Upper lobe of left lung (tissue), 4 donors: ENCODE measurements at regions not wholly inside any gene's neighbourhood (a gene's known extent, or its start where the extent isn't known, plus 50 kb on each side); places are given as distances from the start of the nearest gene placed in this dataset.

ENCODE experiments used
- POLR2A ChIP-seq, 4 donors: fragments of 450-650 bp; IDR thresholded peaks; one replicate each; pipeline ENCODE4 v1.5.1; 2016 to 2017; ENCODE audit warnings: antibody characterized with exemption in 4 of 4, mild to moderate bottlenecking in 2 of 4
- POLR2AphosphoS5 ChIP-seq, 2 donors: sonication (generic); formaldehyde crosslinking; IDR thresholded peaks; one replicate each; pipeline ENCODE4 v1.5.1; 2017; ENCODE audit warnings: antibody characterized with exemption in 2 of 2
- TF ChIP-seq, protein P1 (sequence below), 6 experiments: fragments of 450-650 bp in 4 of 6; fragments of 200-600 bp in 2 of 6; sonication (generic) in 2 of 6; IDR thresholded peaks; one replicate each; pipeline ENCODE4 v1.5.1; 2016 to 2019; ENCODE audit warnings: antibody characterized with exemption in 6 of 6

DNA sequence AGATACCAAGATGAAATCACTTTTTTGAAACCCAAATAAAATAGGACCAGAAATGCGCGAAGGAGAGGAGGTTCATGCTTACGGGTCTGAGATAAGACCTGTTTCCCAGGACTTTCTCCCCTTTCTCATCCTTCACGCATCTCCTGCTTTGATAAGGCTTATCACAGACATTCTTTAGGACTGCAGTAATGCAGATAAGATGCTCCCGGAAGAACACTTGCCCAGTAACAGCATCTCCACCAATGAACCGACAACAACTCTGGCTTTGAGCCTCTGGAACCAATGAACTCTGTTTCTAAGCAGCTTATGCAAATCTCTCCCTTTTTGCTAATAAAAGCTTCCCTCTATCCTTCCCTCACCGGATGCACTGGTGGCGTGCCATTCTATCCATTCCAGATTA, 783.4 kb upstream of the ARGLU1 start:
- TF ChIP-seq POLR2AphosphoS5 (IDR thresholded peaks at IDR 0.05) (no peak), POLR2A (IDR thresholded peaks at IDR 0.05) (no peak)
- TF ChIP-seq, protein P1, sequence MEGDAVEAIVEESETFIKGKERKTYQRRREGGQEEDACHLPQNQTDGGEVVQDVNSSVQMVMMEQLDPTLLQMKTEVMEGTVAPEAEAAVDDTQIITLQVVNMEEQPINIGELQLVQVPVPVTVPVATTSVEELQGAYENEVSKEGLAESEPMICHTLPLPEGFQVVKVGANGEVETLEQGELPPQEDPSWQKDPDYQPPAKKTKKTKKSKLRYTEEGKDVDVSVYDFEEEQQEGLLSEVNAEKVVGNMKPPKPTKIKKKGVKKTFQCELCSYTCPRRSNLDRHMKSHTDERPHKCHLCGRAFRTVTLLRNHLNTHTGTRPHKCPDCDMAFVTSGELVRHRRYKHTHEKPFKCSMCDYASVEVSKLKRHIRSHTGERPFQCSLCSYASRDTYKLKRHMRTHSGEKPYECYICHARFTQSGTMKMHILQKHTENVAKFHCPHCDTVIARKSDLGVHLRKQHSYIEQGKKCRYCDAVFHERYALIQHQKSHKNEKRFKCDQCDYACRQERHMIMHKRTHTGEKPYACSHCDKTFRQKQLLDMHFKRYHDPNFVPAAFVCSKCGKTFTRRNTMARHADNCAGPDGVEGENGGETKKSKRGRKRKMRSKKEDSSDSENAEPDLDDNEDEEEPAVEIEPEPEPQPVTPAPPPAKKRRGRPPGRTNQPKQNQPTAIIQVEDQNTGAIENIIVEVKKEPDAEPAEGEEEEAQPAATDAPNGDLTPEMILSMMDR (IDR thresholded peaks at IDR 0.05), result no peak
